ENCODE measurements at regions not wholly inside any gene's neighbourhood (a gene's known extent, or its start where the extent isn't known, plus 50 kb on each side); places are given as distances from the start of the nearest gene placed in this dataset.
"Not testable (repeated sequence)": the region's sequence is repeated elsewhere in the genome, so short reads cannot be mapped to it uniquely, and the experiment has no call there.

- no peak for DNase-seq
Measured at GRCh38 chr14:38973083-38973700, 129.8 kb downstream of the SEC23A start.

GRCh38 chr14:38972511-38972910, 130.5 kb downstream of the SEC23A start:
- no peak for DNase-seq

- DNase-seq = no peak
Measured at GRCh38 chr14:38971258-38971921, 131.6 kb downstream of the SEC23A start.

GRCh38 chr14:38964630-38965029, 138.4 kb downstream of the SEC23A start:
- DNase-seq = no peak

- DNase-seq = no peak
Measured at GRCh38 chr14:38960946-38961531, 142.0 kb downstream of the SEC23A start.

- no peak for DNase-seq
Measured at GRCh38 chr14:38959021-38959420, 144.0 kb downstream of the SEC23A start.

GRCh38 chr14:38958589-38958988, 144.4 kb downstream of the SEC23A start:
- DNase-seq = no peak

- DNase-seq = no peak
Measured at GRCh38 chr14:38951451-38951850, 151.6 kb downstream of the SEC23A start.

- DNase-seq = no peak
Measured at GRCh38 chr14:38950676-38951075, 152.4 kb downstream of the SEC23A start.

GRCh38 chr14:38948576-38948975, 154.5 kb downstream of the SEC23A start:
- no peak for DNase-seq

- no peak for DNase-seq
Measured at GRCh38 chr14:38948171-38948570, 154.9 kb downstream of the SEC23A start.

- no peak for DNase-seq
Measured at GRCh38 chr14:38947343-38947742, 155.7 kb downstream of the SEC23A start.

GRCh38 chr14:38944691-38945090, 158.3 kb downstream of the SEC23A start:
- no peak for DNase-seq

- DNase-seq = no peak
Measured at GRCh38 chr14:38941488-38941887, 161.5 kb downstream of the SEC23A start.

- DNase-seq = not testable (repeated sequence)
Measured at GRCh38 chr14:38932653-38933000, 170.4 kb downstream of the SEC23A start.

GRCh38 chr14:38931969-38932652, 170.9 kb downstream of the SEC23A start:
- no peak for DNase-seq

- DNase-seq = no peak
Measured at GRCh38 chr14:38930898-38931297, 172.1 kb downstream of the SEC23A start.

- DNase-seq = no peak
Measured at GRCh38 chr14:38930022-38930421, 173.0 kb downstream of the SEC23A start.

- DNase-seq = no peak
Measured at GRCh38 chr14:38929416-38929815, 173.6 kb downstream of the SEC23A start.

- not testable (repeated sequence) for DNase-seq
Measured at GRCh38 chr14:38921893-38922292, 181.1 kb downstream of the SEC23A start.

- no peak for DNase-seq
Measured at GRCh38 chr14:38915125-38915524, 187.9 kb downstream of the SEC23A start.

GRCh38 chr14:38910092-38910491, 192.9 kb downstream of the SEC23A start:
- no peak for DNase-seq

- no peak for DNase-seq
Measured at GRCh38 chr14:38904959-38905358, 198.1 kb downstream of the SEC23A start.

GRCh38 chr14:38901791-38902190, 201.2 kb downstream of the SEC23A start:
- DNase-seq = no peak
